Stimulated activated CD8-positive, alpha-beta memory T cell treated with anti-CD3 and anti-CD28 coated beads, Interleukin-12 subunit alpha, Interleukin-12 subunit beta, amount 100 ng/mL, for 1 hour (primary cell): ENCODE measurements at regions not wholly inside any gene's neighbourhood (a gene's known extent, or its start where the extent isn't known, plus 50 kb on each side); places are given as distances from the start of the nearest gene placed in this dataset.

Source experiments
- DNase-seq: peaks from one replicate; pipeline ENCODE4 v3.0.0-alpha.2; 2020; ENCODE audit warnings: low read depth

- no peak for DNase-seq
Observed at GRCh38 chr1:25080294-25081209, 150.5 kb upstream of the RUNX3 start.

- DNase-seq: no peak
Observed at GRCh38 chr1:25079048-25079447, 149.0 kb upstream of the RUNX3 start.

- no peak for DNase-seq
Observed at GRCh38 chr1:25074351-25075227, 144.5 kb upstream of the RUNX3 start.

- no peak for DNase-seq
Observed at GRCh38 chr1:25073640-25074270, 143.7 kb upstream of the RUNX3 start.

GRCh38 chr1:25072461-25072860, 142.4 kb upstream of the RUNX3 start:
- no peak for DNase-seq

- no peak for DNase-seq
Observed at GRCh38 chr1:25068829-25069228, 138.8 kb upstream of the RUNX3 start.

- DNase-seq: no peak
Observed at GRCh38 chr1:25068316-25068715, 138.2 kb upstream of the RUNX3 start.

GRCh38 chr1:25067518-25068251, 137.6 kb upstream of the RUNX3 start:
- DNase-seq: no peak

GRCh38 chr1:25066731-25067517, 136.8 kb upstream of the RUNX3 start:
- no peak for DNase-seq

GRCh38 chr1:25066256-25066655, 136.2 kb upstream of the RUNX3 start:
- no peak for DNase-seq

GRCh38 chr1:25065795-25066238, 135.7 kb upstream of the RUNX3 start:
- DNase-seq: peak; percentile 40

- no peak for DNase-seq
Observed at GRCh38 chr1:25065321-25065721, 135.2 kb upstream of the RUNX3 start.

- peak; percentile 13 for DNase-seq
Observed at GRCh38 chr1:25064465-25065240, 134.6 kb upstream of the RUNX3 start.

GRCh38 chr1:25063591-25064416, 133.7 kb upstream of the RUNX3 start:
- DNase-seq: no peak

- DNase-seq: no peak
Observed at GRCh38 chr1:25062621-25063255, 132.7 kb upstream of the RUNX3 start.

GRCh38 chr1:25061261-25061995, 131.4 kb upstream of the RUNX3 start:
- no peak for DNase-seq

- no peak for DNase-seq
Observed at GRCh38 chr1:25057188-25057587, 127.1 kb upstream of the RUNX3 start.

GRCh38 chr1:25056536-25056935, 126.5 kb upstream of the RUNX3 start:
- DNase-seq: no peak
